Astrocyte of the spinal cord (primary cell): ENCODE measurements at regions not wholly inside any gene's neighbourhood (a gene's known extent, or its start where the extent isn't known, plus 50 kb on each side); places are given as distances from the start of the nearest gene placed in this dataset.
A peak's percentile ranks its signal among the peaks of the same experiment; 100 is the strongest.
"Not testable (repeated sequence)": the region's sequence is repeated elsewhere in the genome, so short reads cannot be mapped to it uniquely, and the experiment has no call there.

ENCODE experiments used
- DNase-seq: peaks from one replicate; pipeline ENCODE4 v3.0.0; 2011; ENCODE audit warnings: low read depth, low spot score
- H3K4me3 ChIP-seq: 2 replicates; pipeline ENCODE4 v1.5.1; 2011; ENCODE audit warnings: low read depth, mild to moderate bottlenecking, low read length, moderate library complexity
- CTCF ChIP-seq: IDR thresholded peaks from 2 replicates; pipeline ENCODE4 v1.5.1; 2012; ENCODE audit warnings: low read depth, mild to moderate bottlenecking, low read length, inconsistent platforms
- in situ Hi-C: cut with HindIII; loops from 2 replicates; pipeline ENCODE4 v1.10.0; 2017; ENCODE audit warnings: low sequenced_read_pairs

- DNase-seq, result no peak
- in situ Hi-C loops, result no loop called here
- TF ChIP-seq CTCF, result no peak
- no peak overlapping the region for H3K4me3 ChIP-seq
These were observed 774.2 kb upstream of the CDH10 start for GRCh38 chr5:25418978-25419377.

- TF ChIP-seq CTCF, result no peak
- DNase-seq, result no peak
- in situ Hi-C loops, result no loop called here
- H3K4me3 ChIP-seq, result no peak overlapping the region
These were observed 773.6 kb upstream of the CDH10 start for GRCh38 chr5:25418319-25418859.

- no peak for DNase-seq
- no peak overlapping the region for H3K4me3 ChIP-seq
- in situ Hi-C loops, result no loop called here
- no peak for TF ChIP-seq CTCF
These were observed 772.2 kb upstream of the CDH10 start for GRCh38 chr5:25416960-25417359.

GRCh38 chr5:25415970-25416369, 771.2 kb upstream of the CDH10 start:
- in situ Hi-C loops, result no loop called here
- no peak for DNase-seq
- no peak overlapping the region for H3K4me3 ChIP-seq
- no peak for TF ChIP-seq CTCF

GRCh38 chr5:25414742-25415141, 770.0 kb upstream of the CDH10 start:
- TF ChIP-seq CTCF, result no peak
- no peak overlapping the region for H3K4me3 ChIP-seq
- peak; percentile 44 for DNase-seq
- in situ Hi-C loops, result no loop called here

- in situ Hi-C loops, result no loop called here
- no peak overlapping the region for H3K4me3 ChIP-seq
- TF ChIP-seq CTCF, result no peak
- no peak for DNase-seq
These were observed 767.4 kb upstream of the CDH10 start for GRCh38 chr5:25412116-25412661.

- H3K4me3 ChIP-seq, in situ Hi-C loops, DNase-seq: not testable (repeated sequence)
These were observed 762.6 kb upstream of the CDH10 start for GRCh38 chr5:25407365-25407764.
